ENCODE measurements at regions not wholly inside any gene's neighbourhood (a gene's known extent, or its start where the extent isn't known, plus 50 kb on each side); places are given as distances from the start of the nearest gene placed in this dataset.

- TF ChIP-seq TP53 (CRISPR knock-in tag; IDR thresholded peaks at IDR 0.05) = no peak
- no peak for TF ChIP-seq USF2 (IDR thresholded peaks at IDR 0.05)
These were observed 138.0 kb upstream of the IGF1 start (continued) for GRCh38 chr12:102618197-102618877.

GRCh38 chr12:102616692-102617091 lies 136.3 kb upstream of the IGF1 start:
- no peak for TF ChIP-seq CBX2 (IDR thresholded peaks at IDR 0.05; ENCODE audit: borderline replicate concordance, low read depth)
- no peak for TF ChIP-seq ZNF302 (CRISPR knock-in tag; IDR thresholded peaks at IDR 0.05)
- no peak for TF ChIP-seq HMGXB4 (CRISPR knock-in tag; IDR thresholded peaks at IDR 0.05; ENCODE audit: borderline replicate concordance)
- TF ChIP-seq CHD2 (IDR thresholded peaks at IDR 0.05; ENCODE audit: low read length, partially characterized antibody) = no peak
- no peak for TF ChIP-seq BHLHE40 (IDR thresholded peaks at IDR 0.05; ENCODE audit: low read depth, low read length)
- no peak for TF ChIP-seq SMC3 (IDR thresholded peaks at IDR 0.05)
- TF ChIP-seq HOXB5 (CRISPR knock-in tag; IDR thresholded peaks at IDR 0.05) = no peak
- no peak for TF ChIP-seq PBX3 (IDR thresholded peaks at IDR 0.05)
- TF ChIP-seq ZFP36 (IDR thresholded peaks at IDR 0.05; ENCODE audit: borderline replicate concordance, partially characterized antibody) = no peak
- TF ChIP-seq RNF2 (IDR thresholded peaks at IDR 0.05; ENCODE audit: borderline replicate concordance, low read depth) = no peak
- TF ChIP-seq CBX8 (IDR thresholded peaks at IDR 0.05) = no peak
- no peak for TF ChIP-seq GATA3 (IDR thresholded peaks at IDR 0.05; ENCODE audit: borderline replicate concordance)
- TF ChIP-seq RARB (CRISPR knock-in tag; IDR thresholded peaks at IDR 0.05) = no peak
- no peak for TF ChIP-seq FOSB (CRISPR knock-in tag; IDR thresholded peaks at IDR 0.05)
- TF ChIP-seq KDM1A (IDR thresholded peaks at IDR 0.05; ENCODE audit: low read depth) = no peak
- TF ChIP-seq ESRRA (IDR thresholded peaks at IDR 0.05; ENCODE audit: borderline replicate concordance, low read length) = no peak
- H3K27ac ChIP-seq = no peak overlapping the region
- 38% methylated on average over 2 of the region's 2 CpGs for WGBS (ENCODE audit: missing lambda C conversion rate)
- POLR2A ChIA-PET = no interaction called here
- CTCF ChIA-PET = interaction anchor here (1.1 kb wide), 1 partner anchor 200 kb away, joined by 3 read pairs; no protein-coding TSS in a partner anchor
- H3K4me3 ChIP-seq = no peak overlapping the region
- no peak for FAIRE-seq
- no peak overlapping the region for H3K4me2 ChIP-seq
- DNase-seq (ENCODE audit: low read depth in 1 of 2, low spot score in 1 of 2) = no peak
- H3K9me3 ChIP-seq = no peaks in the 10 kb centered on the region
- no peaks in the 10 kb centered on the region for H3K4me1 ChIP-seq
- no peak for ATAC-seq

- ChIA-PET POLR2A (no interaction called here), CTCF (interaction anchor here (0.7 kb wide), 1 partner anchor 850 kb away, joined by 3 read pairs; no protein-coding TSS in a partner anchor)
- 84% methylated on average over 1 of the region's 1 CpG for WGBS (ENCODE audit: missing lambda C conversion rate)
- FAIRE-seq (no peak), DNase-seq (ENCODE audit: low read depth in 1 of 2, low spot score in 1 of 2) (no peak), ATAC-seq (no peak)
- Histone ChIP-seq H3K4me2 (no peak overlapping the region), H3K27ac (no peak overlapping the region), H3K4me1 (no peaks in the 10 kb centered on the region), H3K4me3 (no peak overlapping the region), H3K9me3 (no peaks in the 10 kb centered on the region)
- TF ChIP-seq ZFP36 (IDR thresholded peaks at IDR 0.05; ENCODE audit: borderline replicate concordance, partially characterized antibody) (no peak), ESRRA (IDR thresholded peaks at IDR 0.05; ENCODE audit: borderline replicate concordance, low read length) (no peak), KDM5A (IDR thresholded peaks at IDR 0.05) (no peak), CHD2 (IDR thresholded peaks at IDR 0.05; ENCODE audit: low read length, partially characterized antibody) (no peak), KDM1A (IDR thresholded peaks at IDR 0.05; ENCODE audit: low read depth) (no peak), CBX2 (IDR thresholded peaks at IDR 0.05; ENCODE audit: borderline replicate concordance, low read depth) (no peak)
These were observed 131.6 kb upstream of the IGF1 start for GRCh38 chr12:102611995-102612394.
